ENCODE measurements at regions not wholly inside any gene's neighbourhood (a gene's known extent, or its start where the extent isn't known, plus 50 kb on each side); places are given as distances from the start of the nearest gene placed in this dataset.

DNA sequence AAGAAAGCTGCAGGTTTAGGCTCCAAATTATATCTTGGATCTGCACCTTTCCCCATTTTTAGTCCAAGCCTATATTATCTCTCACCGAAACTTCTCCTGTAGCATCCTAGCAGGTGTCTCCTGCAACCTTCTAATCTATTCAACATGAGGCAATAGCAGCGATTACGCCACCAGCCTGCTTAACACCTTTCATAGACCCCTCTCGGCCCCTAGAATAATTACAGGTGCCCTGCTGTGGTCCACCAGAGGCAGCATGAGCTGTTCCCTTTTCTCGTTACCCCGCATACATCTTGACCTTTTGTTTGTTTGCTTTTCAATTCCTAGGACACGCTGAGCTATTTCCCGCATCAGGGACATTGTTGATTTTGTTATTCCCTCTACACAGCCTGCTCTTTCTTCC is 361.9 kb downstream of the CYRIA start:
- Histone ChIP-seq H4K5ac (ENCODE audit: low read depth, low read length) (no peak overlapping the region), H4K91ac (ENCODE audit: insufficient read depth, low read depth, low read length) (no peak overlapping the region), H3K9me3 (ENCODE audit: control insufficient read depth, insufficient read depth, low read length) (peaks cover 6% of the 10 kb centered on the region), H3K9me1 (ENCODE audit: insufficient read depth, low read length) (no peaks in the 10 kb centered on the region), H3K4me2 (ENCODE audit: low read depth, low read length) (no peak overlapping the region), H4K8ac (ENCODE audit: low read depth in 2 of 2, low read length in 2 of 2) (no peak overlapping the region), H3K79me1 (ENCODE audit: low read depth in 1 of 2, low read length in 2 of 2) (no peaks in the 10 kb centered on the region), H3K23ac (ENCODE audit: low read depth, low read length) (no peak overlapping the region), H2BK120ac (ENCODE audit: low read depth, low read length) (no peak overlapping the region), H2AK9ac (replicated peaks; ENCODE audit: low read depth, low read length, poor library complexity) (no peak overlapping the region), H2AK5ac (ENCODE audit: low read depth, low read length) (no peak overlapping the region), H2AFZ (replicated peaks; ENCODE audit: low read length, poor library complexity) (no peak overlapping the region), H3K4ac (ENCODE audit: low read depth, low read length) (no peak overlapping the region), H2BK20ac (ENCODE audit: low read depth, low read length) (no peak overlapping the region), H3K9ac (ENCODE audit: low read depth, low read length) (no peak overlapping the region), H3K18ac (ENCODE audit: low read depth, low read length) (no peak overlapping the region), H3K56ac (ENCODE audit: extremely low read depth, insufficient read depth, low read length) (no peak overlapping the region), H3K36me3 (ENCODE audit: control insufficient read depth, insufficient read depth, low read length) (no peaks in the 10 kb centered on the region), H3K4me3 (ENCODE audit: insufficient read depth, low read depth, low read length) (no peak overlapping the region), H3K27ac (ENCODE audit: insufficient read depth, low read length) (no peak overlapping the region), H3K4me1 (ENCODE audit: control insufficient read depth, insufficient read depth, low read length) (no peaks in the 10 kb centered on the region), H4K20me1 (ENCODE audit: insufficient read depth, low read length) (no peaks in the 10 kb centered on the region), H2BK15ac (ENCODE audit: low read depth, low read length) (no peak overlapping the region), H3K27me3 (ENCODE audit: control insufficient read depth, insufficient read depth, low read length) (no peaks in the 10 kb centered on the region), H2BK5ac (ENCODE audit: low read depth, low read length, poor library complexity, severe bottlenecking) (no peak overlapping the region), H3K14ac (replicated peaks; ENCODE audit: low read depth, low read length) (no peak overlapping the region)
- in situ Hi-C loops (cut with MboI; ENCODE audit: low sequenced_read_pairs): no loop called here
- no peak for TF ChIP-seq FOS (IDR thresholded peaks at IDR 0.05; ENCODE audit: low read depth, low read length)
- TF ChIP-seq BHLHE40 (IDR thresholded peaks at IDR 0.05; ENCODE audit: low read depth, low read length): no peak
- no peak for TF ChIP-seq SMC3 (IDR thresholded peaks at IDR 0.05; ENCODE audit: low read depth, low read length)
- no peak for TF ChIP-seq CHD1 (IDR thresholded peaks at IDR 0.05; ENCODE audit: low read depth, low read length)
- TF ChIP-seq, protein P1, sequence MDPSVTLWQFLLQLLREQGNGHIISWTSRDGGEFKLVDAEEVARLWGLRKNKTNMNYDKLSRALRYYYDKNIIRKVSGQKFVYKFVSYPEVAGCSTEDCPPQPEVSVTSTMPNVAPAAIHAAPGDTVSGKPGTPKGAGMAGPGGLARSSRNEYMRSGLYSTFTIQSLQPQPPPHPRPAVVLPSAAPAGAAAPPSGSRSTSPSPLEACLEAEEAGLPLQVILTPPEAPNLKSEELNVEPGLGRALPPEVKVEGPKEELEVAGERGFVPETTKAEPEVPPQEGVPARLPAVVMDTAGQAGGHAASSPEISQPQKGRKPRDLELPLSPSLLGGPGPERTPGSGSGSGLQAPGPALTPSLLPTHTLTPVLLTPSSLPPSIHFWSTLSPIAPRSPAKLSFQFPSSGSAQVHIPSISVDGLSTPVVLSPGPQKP (IDR thresholded peaks at IDR 0.05; ENCODE audit: borderline replicate concordance, low read depth, low read length): no peak
- TF ChIP-seq POLR2A (IDR thresholded peaks at IDR 0.05; ENCODE audit: low read depth, low read length): no peak
- TF ChIP-seq MAZ (IDR thresholded peaks at IDR 0.05; ENCODE audit: borderline replicate concordance, low read depth, low read length): no peak
- TF ChIP-seq MAFK (IDR thresholded peaks at IDR 0.05; ENCODE audit: low read depth, low read length): no peak
- no peak for TF ChIP-seq RFX5 (IDR thresholded peaks at IDR 0.05; ENCODE audit: low read depth, low read length)
- TF ChIP-seq NFE2L2 (IDR thresholded peaks at IDR 0.05; ENCODE audit: low read depth, low read length): no peak
- TF ChIP-seq MXI1 (IDR thresholded peaks at IDR 0.05; ENCODE audit: borderline replicate concordance, low read depth, low read length): no peak
- TF ChIP-seq, protein P2, sequence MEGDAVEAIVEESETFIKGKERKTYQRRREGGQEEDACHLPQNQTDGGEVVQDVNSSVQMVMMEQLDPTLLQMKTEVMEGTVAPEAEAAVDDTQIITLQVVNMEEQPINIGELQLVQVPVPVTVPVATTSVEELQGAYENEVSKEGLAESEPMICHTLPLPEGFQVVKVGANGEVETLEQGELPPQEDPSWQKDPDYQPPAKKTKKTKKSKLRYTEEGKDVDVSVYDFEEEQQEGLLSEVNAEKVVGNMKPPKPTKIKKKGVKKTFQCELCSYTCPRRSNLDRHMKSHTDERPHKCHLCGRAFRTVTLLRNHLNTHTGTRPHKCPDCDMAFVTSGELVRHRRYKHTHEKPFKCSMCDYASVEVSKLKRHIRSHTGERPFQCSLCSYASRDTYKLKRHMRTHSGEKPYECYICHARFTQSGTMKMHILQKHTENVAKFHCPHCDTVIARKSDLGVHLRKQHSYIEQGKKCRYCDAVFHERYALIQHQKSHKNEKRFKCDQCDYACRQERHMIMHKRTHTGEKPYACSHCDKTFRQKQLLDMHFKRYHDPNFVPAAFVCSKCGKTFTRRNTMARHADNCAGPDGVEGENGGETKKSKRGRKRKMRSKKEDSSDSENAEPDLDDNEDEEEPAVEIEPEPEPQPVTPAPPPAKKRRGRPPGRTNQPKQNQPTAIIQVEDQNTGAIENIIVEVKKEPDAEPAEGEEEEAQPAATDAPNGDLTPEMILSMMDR (conservative IDR thresholded peaks at IDR 0.05; ENCODE audit: low read depth, low read length): no peak
- TF ChIP-seq, protein P3, sequence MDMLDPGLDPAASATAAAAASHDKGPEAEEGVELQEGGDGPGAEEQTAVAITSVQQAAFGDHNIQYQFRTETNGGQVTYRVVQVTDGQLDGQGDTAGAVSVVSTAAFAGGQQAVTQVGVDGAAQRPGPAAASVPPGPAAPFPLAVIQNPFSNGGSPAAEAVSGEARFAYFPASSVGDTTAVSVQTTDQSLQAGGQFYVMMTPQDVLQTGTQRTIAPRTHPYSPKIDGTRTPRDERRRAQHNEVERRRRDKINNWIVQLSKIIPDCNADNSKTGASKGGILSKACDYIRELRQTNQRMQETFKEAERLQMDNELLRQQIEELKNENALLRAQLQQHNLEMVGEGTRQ (IDR thresholded peaks at IDR 0.05; ENCODE audit: low read depth, low read length): no peak
- TF ChIP-seq CEBPB (IDR thresholded peaks at IDR 0.05; ENCODE audit: low read depth, low read length): no peak
- dilution Hi-C loops (cut with HindIII; ENCODE audit: low sequenced_read_pairs, unreplicated experiment): no loop called here
- ChIA-PET POLR2A (ENCODE audit: unreplicated experiment) (no interaction called here), CTCF (no interaction called here)
- no peak for ATAC-seq (ENCODE audit: low read depth)
- intact Hi-C loops (cut with micrococcal nuclease): no loop called here
- no TSS peak for BruUV-seq (replicated peaks)
- WGBS, 2 experiments (ENCODE audit: extremely low coverage in 2 of 2, insufficient read length in 1 of 2): 26% methylated on average over 3 of the region's 8 CpGs; no CpG with 5 or more reads in 1 of the 2 experiments
- no peak for DNase-seq

Data from IMR-90 (cell line).